HL-60 (cell line): ENCODE measurements at regions not wholly inside any gene's neighbourhood (a gene's known extent, or its start where the extent isn't known, plus 50 kb on each side); places are given as distances from the start of the nearest gene placed in this dataset.

Source experiments
- CTCF ChIP-seq: IDR thresholded peaks from one replicate; pipeline ENCODE4 v1.5.1; 2011; ENCODE audit warnings: low read length, control low read depth, inconsistent platforms; ENCODE audit not compliant: insufficient read depth
- GABPA ChIP-seq: IDR thresholded peaks from 2 replicates; pipeline ENCODE4 v1.6.1; 2012; ENCODE audit warnings: low read depth
- POLR2AphosphoS5 ChIP-seq: IDR thresholded peaks from 2 replicates; pipeline ENCODE4 v1.6.1; 2012; ENCODE audit warnings: low read depth
- SPI1 ChIP-seq: IDR thresholded peaks from 2 replicates; pipeline ENCODE4 v1.6.1; 2012; ENCODE audit warnings: low read depth, mild to moderate bottlenecking, borderline replicate concordance
- TF ChIP-seq, protein P1 (sequence below): IDR thresholded peaks from 2 replicates; pipeline ENCODE4 v1.6.1; 2012; ENCODE audit warnings: low read depth; ENCODE audit not compliant: insufficient replicate concordance

- no peak for TF ChIP-seq CTCF
- no peak for TF ChIP-seq GABPA
- TF ChIP-seq, protein P1, sequence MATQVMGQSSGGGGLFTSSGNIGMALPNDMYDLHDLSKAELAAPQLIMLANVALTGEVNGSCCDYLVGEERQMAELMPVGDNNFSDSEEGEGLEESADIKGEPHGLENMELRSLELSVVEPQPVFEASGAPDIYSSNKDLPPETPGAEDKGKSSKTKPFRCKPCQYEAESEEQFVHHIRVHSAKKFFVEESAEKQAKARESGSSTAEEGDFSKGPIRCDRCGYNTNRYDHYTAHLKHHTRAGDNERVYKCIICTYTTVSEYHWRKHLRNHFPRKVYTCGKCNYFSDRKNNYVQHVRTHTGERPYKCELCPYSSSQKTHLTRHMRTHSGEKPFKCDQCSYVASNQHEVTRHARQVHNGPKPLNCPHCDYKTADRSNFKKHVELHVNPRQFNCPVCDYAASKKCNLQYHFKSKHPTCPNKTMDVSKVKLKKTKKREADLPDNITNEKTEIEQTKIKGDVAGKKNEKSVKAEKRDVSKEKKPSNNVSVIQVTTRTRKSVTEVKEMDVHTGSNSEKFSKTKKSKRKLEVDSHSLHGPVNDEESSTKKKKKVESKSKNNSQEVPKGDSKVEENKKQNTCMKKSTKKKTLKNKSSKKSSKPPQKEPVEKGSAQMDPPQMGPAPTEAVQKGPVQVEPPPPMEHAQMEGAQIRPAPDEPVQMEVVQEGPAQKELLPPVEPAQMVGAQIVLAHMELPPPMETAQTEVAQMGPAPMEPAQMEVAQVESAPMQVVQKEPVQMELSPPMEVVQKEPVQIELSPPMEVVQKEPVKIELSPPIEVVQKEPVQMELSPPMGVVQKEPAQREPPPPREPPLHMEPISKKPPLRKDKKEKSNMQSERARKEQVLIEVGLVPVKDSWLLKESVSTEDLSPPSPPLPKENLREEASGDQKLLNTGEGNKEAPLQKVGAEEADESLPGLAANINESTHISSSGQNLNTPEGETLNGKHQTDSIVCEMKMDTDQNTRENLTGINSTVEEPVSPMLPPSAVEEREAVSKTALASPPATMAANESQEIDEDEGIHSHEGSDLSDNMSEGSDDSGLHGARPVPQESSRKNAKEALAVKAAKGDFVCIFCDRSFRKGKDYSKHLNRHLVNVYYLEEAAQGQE, result no peak
- TF ChIP-seq POLR2AphosphoS5, result no peak
- no peak for TF ChIP-seq SPI1
Measured at GRCh38 chr2:204274991-204275390, 270.3 kb upstream of the PARD3B start.
